Fibroblast of skin of back (primary cell): ENCODE measurements at regions not wholly inside any gene's neighbourhood (a gene's known extent, or its start where the extent isn't known, plus 50 kb on each side); places are given as distances from the start of the nearest gene placed in this dataset.
A peak's percentile ranks its signal among the peaks of the same experiment; 100 is the strongest.
"Not testable (repeated sequence)": the region's sequence is repeated elsewhere in the genome, so short reads cannot be mapped to it uniquely, and the experiment has no call there.

Source experiments
- DNase-seq: peaks from one replicate; pipeline ENCODE4 v3.0.0-alpha.2; 2013

DNA sequence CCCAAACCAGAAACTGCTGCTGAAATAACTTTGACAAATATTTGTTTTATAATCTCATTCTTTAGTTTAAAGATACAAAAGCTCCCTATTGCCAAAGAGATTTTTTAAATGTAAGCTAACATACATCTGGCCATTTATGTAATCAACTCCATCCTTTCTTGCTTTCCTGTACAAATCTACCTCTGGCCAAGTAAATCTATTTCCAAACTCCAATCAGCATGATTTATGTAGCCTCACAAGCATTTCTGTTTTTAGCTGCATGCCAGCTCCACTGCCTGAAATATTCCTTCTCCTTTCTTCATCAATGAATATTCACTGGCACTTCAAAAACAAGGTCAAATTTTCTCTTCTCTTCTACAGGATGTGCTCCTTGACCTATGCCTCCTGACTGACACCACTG lies 80.0 kb downstream of the SHOX2 start:
- DNase-seq, result no peak

DNA sequence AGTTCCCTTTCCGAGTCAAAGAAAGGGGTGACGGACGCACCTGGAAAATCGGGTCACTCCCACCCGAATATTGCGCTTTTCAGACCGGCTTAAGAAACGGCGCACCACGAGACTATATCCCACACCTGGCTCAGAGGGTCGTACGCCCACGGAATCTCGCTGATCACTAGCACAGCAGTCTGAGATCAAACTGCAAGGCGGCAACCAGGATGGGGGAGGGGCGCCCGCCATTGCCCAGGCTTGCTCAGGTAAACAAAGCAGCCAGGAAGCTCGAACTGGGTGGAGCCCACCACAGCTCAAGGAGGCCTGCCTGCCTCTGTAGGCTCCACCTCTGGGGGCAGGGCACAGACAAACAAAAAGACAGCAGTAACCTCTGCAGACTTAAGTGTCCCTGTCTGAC lies 86.3 kb downstream of the SHOX2 start:
- not testable (repeated sequence) for DNase-seq

GRCh38 chr3:158018462-158018861 lies 87.8 kb downstream of the SHOX2 start:
- DNase-seq, result no peak

DNA sequence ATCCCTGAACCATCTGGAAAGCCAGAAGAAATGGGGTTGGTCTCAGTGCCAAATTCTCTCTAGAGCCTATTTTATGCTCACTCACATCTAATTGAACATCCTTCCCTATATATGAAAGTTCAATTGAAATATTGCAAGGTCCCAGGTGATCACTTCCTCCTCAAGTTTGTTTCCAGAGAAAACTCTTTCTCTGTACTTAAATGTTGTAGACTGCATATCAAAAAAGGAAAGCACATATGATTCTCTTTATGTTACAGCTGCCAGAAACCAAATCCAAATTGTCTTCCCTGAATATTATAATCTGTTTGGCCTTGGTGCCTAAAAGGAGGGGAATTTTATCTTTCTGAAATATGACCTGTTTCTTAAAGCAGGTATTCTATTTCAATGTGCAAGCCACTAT lies 93.3 kb downstream of the SHOX2 start:
- DNase-seq, result no peak

GRCh38 chr3:158005391-158006100 lies 100.7 kb downstream of the SHOX2 start:
- no peak for DNase-seq

GRCh38 chr3:157999246-157999645 lies 107.0 kb downstream of the SHOX2 start:
- no peak for DNase-seq

DNA sequence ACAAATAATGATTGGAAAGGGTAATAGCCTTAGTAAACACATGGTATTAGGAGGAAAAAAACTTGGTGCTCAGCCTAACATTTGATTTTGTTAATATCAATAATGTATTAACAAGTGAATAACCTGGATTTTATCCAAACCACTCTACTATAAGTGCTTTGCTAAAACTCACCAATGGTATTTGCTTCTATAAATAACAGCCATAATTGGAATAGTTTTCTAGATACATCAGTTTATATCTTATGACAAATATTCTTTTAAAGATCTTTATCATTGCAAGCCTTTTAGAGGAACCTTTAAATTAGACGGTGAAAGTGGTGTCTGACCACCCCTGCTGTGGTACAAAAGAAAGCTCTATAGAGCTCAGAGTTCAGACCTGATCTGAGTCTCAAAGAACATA lies 123.9 kb downstream of the SHOX2 start:
- DNase-seq, result peak; percentile 13

DNA sequence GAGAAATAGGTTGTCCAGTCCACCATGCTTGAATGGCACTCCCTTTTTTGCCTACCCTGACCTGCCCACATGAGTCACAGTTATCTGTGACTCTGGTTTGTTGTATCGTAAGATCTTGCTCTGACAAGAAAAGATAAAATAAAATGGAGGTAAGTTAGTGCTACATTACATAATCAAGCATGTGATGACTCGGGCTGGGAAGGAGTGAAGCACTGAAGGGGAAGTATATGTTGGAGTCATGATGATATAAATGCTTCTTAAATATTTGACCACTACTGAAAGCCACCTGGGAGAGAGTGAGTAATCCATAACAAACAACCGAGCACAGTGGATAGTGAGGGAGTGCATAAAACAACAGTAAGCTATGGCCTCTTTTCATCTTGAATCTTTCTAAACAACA lies 124.4 kb downstream of the SHOX2 start:
- peak; percentile 13 for DNase-seq

DNA sequence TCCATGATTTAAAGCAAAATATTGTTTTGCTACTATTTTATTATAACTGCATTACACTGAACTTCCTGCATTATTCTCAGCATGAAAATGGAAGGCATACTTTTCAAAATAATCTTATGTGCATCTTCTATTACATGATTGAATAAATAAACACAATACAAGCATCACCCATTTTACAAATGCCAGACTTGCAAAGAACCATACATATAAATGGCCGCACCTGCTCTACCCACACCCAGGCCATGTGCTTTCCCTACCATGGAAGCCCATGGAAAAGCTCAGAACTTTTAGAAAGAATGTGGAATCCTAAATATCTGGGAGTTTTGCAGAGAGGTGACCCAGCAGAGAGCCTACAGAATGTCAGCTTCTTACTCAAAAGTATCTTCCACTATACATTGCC lies 127.2 kb downstream of the SHOX2 start:
- DNase-seq, result no peak

GRCh38 chr3:157961665-157962064 lies 144.6 kb downstream of the SHOX2 start:
- no peak for DNase-seq

GRCh38 chr3:157958457-157958856 lies 147.8 kb downstream of the SHOX2 start:
- no peak for DNase-seq

DNA sequence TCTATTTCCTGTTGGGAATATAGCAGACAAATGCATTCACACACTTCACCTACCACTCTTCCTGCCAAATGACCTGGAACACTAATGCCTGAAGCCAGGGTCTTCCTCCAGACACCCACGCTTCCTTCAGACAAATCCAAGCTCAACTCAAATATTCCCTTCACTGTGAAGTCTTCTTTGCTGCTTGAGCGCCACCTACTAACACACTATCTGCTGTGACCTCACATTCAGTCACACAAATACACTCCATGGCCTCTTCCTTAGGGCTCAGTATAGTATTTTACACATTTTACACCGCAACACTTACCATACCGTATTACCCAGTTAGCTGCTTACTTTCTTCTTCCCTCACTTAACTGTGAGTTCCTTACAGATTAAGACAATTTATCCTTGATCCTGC lies 149.4 kb downstream of the SHOX2 start:
- DNase-seq, result no peak

- DNase-seq, result no peak
Measured at GRCh38 chr3:157956176-157956575, 150.0 kb downstream of the SHOX2 start.

DNA sequence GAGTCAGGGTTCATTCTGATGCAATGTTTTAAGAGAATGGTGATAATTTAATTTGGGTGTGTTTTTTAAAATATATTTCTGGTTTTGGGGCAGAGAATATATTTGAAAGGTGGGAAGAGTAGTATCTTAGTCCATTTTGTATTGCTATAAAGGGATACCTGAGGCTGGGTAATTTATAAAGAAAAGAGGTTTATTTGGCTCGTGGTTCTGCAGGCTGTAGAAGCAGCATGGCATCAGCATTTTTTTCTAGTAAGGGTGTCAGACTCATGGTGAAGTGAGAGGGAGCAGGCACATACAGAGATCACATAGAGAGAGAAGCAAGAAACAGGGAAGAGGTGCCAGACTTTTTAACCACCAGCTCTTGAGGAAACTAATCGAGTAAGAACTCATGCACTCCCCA lies 152.7 kb downstream of the SHOX2 start:
- no peak for DNase-seq

GRCh38 chr3:157948605-157949383 lies 157.4 kb downstream of the SHOX2 start:
- DNase-seq, result no peak

- no peak for DNase-seq
Measured at GRCh38 chr3:157939166-157939565, 167.1 kb downstream of the SHOX2 start.

DNA sequence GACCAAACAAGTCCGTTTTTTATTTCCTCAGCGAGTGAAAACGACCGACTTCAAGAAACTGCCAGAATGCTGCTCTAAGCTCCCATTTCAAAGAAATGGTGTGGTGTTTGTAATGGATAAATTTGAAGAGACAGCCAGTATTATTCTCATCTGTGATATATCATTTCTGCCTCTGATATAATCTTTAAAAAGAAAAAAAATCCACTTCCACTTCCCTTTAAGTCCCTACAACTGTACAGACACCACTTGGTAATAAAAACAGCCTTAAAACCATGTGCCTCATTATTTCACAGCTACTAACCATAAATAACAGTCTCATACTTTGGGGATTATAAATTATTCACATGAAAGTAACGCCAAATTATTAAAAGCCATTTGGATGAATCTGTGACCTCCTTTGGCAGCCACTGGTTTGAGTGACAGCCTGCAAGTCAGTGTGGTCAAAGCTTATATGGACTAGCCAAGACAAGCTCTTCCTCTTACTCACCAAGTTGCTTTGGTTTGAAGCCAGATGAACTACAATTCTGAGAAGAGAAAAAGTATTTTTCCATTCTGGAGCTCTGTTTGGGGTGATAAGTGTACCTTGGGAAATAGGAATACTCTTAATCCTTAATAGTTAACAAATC lies 168.0 kb downstream of the SHOX2 start:
- DNase-seq, result peak; percentile 60

- DNase-seq, result no peak
Measured at GRCh38 chr3:157931517-157931916, 174.7 kb downstream of the SHOX2 start.

DNA sequence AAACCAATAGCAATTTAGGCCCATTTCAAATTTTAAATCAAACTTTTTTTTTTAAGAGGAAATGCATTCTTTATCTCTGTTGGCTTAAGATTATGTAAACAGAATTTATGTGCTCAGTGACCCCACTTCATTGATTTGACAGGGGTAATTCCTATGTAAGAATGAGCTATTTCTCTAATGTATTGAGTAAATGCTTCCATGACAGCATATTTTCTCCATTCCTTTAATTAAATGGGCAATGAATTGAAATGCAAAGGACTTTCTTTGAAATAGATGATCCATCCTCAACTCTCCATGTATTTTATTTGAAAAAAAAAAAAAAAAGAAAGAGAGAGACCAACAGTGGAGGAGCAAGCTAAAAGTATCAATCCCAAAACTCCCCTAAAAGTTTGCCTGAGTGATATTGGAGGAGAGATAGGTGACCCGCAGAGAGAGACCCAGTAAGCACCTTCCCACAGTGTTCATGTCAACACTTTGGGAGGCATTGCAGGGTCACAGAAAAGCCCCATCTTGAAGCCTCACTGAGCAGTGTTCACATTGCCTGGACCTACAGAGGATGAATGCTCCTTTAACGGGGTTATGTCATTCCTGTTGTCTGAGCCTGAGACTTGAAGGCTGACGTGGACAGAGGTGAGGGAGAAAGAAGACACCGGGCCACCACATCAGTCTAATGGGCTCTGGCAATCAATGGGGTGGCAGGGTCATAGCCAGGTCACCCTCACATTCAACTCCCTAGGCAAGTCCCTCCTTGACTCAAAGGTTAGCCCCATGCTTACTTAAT lies 176.0 kb downstream of the SHOX2 start:
- DNase-seq, result no peak

DNA sequence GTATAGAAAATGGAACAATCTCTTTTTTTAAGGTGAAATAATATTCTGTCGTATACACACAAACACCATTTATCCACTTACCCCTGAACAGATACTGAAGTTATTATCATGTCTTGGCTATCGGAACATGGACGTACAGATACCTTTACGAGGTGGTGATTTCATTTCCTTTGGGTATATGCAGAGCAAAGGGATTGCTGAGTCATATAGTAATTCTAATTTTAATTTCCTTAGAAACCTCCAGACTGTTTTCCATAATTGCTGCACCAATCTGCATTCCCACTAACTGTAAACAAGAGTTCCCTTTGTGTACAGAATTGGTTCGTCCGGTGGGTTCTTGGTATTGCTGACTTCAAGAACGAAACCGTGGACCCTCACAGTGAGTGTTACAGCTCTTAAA lies 179.4 kb downstream of the SHOX2 start:
- no peak for DNase-seq

DNA sequence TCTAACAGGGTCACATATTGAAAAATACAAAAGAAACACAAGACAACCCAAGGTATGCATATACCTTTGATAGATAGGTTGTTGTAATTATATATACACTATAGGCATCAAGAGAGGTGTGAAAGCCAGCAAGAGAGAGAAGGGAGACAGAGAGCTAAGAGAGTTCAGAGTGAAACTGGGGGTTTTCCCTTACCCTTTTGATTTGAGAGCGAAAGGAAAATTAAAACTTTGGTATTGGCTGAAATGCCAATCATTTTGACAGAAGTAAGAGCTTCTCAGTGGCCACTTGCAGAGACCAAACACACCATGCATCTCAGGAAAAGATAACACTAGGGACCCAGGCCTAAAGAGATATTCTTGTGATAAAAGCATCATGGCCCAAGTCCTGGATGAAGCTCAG lies 183.6 kb downstream of the SHOX2 start:
- DNase-seq, result no peak

DNA sequence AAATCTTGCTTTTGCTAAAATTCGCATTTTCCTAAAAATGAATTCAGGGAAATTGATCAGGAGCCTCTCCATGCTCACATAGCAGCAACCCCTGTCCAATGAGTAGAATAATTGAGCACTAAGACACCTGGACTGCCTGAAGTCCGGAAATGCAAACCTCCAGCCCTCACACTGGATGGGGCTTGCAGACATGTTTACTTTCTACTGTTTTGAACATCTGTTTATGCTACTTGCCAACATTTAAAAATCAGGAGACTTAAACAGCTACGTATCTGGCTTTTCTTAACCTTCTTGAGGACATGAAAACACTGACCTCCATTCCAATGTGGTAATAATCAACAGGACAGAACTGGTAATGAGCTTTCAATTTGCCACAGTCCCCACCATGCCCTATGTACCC lies 184.4 kb downstream of the SHOX2 start:
- DNase-seq, result no peak
